GM10248 (cell line): ENCODE measurements at regions not wholly inside any gene's neighbourhood (a gene's known extent, or its start where the extent isn't known, plus 50 kb on each side); places are given as distances from the start of the nearest gene placed in this dataset.

Experiments used
- CTCF ChIA-PET: fragments of 300-600 bp; sonication (Branson Sonifier 250); formaldehyde crosslinking; extraction: SDS; loops from one replicate; lab custom pipeline; 2021; ENCODE audit warnings: antibody characterized with exemption; lab: Yijun Ruan, JAX
- POLR2A ChIA-PET: fragments of 350-650 bp; sonication (Branson Sonifier 250); formaldehyde crosslinking; extraction: SDS; loops from one replicate; lab custom pipeline; 2020; ENCODE audit warnings: antibody characterized with exemption; lab: Yijun Ruan, JAX
- DNase-seq: peaks from one replicate; pipeline ENCODE4 v3.0.0; 2012; ENCODE audit errors: extremely low spot score
- TF ChIP-seq, protein P1 (sequence below): IDR thresholded peaks from 2 replicates; pipeline ENCODE4 v1.5.1; 2012; ENCODE audit warnings: mild to moderate bottlenecking, low read depth; ENCODE audit errors: extremely low read depth, missing control alignments, control extremely low read depth

DNA sequence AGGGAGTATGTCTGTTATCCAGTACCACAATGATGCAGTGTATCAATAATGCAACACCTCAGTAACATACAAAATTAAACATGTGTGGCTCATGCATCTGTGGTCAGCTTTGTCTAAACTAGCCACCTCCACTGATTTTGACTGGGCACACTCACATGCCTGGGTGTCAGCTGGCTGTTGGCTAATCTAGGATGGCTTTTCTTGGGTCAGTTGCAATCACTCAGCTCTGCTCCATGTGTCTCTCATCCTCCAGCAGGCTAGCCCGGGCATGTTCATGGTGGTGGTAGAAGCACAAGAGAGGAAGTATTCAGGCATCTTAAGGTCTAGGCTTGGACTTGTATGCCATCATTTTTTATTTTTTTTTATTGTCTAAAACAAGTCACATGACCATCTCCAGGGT is 59.3 kb upstream of the JAG1 start:
- no peak for DNase-seq
- ChIA-PET CTCF (interaction anchor here (1.5 kb wide), 2 partner anchors 36 to 49 kb away, joined by 3 to 4 read pairs; no protein-coding TSS in a partner anchor), POLR2A (no interaction called here)
- TF ChIP-seq, protein P1, sequence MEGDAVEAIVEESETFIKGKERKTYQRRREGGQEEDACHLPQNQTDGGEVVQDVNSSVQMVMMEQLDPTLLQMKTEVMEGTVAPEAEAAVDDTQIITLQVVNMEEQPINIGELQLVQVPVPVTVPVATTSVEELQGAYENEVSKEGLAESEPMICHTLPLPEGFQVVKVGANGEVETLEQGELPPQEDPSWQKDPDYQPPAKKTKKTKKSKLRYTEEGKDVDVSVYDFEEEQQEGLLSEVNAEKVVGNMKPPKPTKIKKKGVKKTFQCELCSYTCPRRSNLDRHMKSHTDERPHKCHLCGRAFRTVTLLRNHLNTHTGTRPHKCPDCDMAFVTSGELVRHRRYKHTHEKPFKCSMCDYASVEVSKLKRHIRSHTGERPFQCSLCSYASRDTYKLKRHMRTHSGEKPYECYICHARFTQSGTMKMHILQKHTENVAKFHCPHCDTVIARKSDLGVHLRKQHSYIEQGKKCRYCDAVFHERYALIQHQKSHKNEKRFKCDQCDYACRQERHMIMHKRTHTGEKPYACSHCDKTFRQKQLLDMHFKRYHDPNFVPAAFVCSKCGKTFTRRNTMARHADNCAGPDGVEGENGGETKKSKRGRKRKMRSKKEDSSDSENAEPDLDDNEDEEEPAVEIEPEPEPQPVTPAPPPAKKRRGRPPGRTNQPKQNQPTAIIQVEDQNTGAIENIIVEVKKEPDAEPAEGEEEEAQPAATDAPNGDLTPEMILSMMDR = no peak

DNA sequence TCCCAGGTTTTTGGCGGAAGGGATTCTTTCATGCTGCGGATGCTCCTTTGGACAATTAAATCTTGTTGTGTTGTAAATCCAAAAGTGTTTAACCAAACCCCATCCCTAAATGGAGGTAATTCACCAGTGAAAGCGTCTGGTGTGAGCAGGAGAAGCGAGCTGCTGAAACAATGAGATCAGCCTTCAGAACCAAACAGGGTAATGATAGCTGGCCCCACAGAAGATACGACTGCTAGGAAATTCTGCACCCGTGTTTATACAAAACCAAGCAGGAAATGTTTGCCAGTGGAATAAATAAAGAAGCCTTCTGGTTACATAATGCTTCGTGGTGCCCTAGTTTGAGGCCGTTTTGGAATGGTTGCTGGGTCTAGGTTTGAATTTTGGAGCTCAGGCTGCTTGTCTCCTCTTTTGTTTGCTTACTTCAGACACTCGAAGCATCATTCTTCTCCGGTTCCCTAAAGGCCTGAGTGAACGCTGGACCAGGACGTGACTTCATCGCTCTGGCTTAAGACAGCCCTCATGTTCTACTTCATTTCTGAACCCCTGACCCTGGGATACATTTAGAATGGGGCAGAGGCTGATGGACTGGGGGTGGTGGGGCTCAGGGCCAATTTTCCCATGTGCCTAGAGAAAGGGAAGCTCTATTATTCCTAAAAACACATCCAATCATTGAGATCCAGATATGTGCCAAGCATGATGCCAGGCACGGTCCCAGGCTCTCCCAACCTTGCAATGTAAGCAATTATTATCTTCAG is 61.6 kb upstream of the JAG1 start:
- POLR2A ChIA-PET = no interaction called here
- no peak for DNase-seq
- CTCF ChIA-PET = interaction anchor here (1.3 to 1.9 kb wide), 2 partner anchors 9 to 42 kb away, joined by 4 to 6 read pairs; no protein-coding TSS in a partner anchor
- TF ChIP-seq, protein P1 = no peak

DNA sequence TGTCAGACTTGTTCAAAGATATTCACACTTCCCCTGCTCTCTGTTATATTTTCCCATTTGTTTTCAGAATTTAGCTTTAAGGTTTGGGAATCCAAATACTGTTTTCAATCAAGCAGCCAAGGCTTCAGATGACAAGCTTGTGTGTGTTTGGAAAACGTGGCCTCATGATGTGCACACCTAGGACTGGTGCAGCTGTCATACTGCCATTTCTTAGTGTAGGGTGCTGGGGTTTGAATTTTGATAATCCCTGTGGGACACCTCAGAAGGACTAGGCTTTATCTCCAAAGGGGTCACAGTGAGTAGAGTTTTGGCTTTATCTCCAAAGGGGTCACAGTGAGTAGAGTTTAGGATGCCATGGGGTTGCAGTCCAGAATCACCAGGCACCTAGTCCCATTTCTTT is 65.3 kb upstream of the JAG1 start:
- POLR2A ChIA-PET = no interaction called here
- CTCF ChIA-PET = interaction anchor here (0.9 to 1.7 kb wide), 4 partner anchors 10 to 61 kb away, joined by 3 to 5 read pairs (median 4); no protein-coding TSS in a partner anchor

DNA sequence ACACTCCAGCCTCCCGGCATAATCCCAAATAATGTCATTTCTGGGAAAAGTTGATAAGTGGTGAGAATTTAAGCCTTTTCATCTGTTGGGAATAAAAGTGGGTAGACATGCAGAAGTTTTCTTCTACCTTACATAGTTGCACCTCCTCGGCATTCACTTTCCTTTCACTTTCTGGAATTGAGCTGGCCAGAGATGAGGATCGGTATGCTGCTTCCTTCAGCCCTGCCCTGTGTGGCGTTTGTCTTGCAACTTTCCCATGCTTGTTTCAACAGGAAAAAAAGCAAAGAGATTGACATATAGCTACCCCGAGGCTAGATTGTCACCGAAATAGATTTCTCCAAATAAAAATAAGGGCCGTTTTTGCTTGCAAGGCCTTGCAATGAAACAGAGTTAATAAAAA is 65.8 kb upstream of the JAG1 start:
- ChIA-PET CTCF (interaction anchor here (0.7 to 1.7 kb wide), 8 partner anchors 11 to 61 kb away, joined by 3 to 5 read pairs (median 3); no protein-coding TSS in a partner anchor), POLR2A (no interaction called here)
- TF ChIP-seq, protein P1 = no peak
- DNase-seq = no peak

More for the DNA sequence above, 65.3 kb upstream of the JAG1 start:
- no peak for DNase-seq
- TF ChIP-seq, protein P1 = no peak

DNA sequence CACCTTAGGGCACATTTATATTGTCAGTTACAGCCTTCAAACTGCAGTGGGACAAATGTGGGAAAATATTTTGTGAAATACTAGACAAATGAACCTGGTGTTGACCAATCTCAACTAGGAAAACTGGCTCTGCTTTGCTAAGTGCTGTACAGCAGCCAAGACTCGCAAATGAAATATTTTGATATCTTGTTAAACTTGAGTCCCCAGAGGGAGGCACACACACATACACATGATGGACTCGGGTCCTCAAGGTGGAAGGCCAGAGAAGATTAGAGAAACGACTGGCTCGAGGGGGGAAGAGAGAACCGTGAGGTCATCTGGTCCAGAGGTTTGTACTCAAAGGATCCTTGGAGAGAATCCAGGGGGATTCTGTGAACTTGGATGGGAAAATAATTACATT is 67.3 kb upstream of the JAG1 start:
- DNase-seq = no peak
- TF ChIP-seq, protein P1 = no peak
- ChIA-PET POLR2A (no interaction called here), CTCF (interaction anchor here (1.0 to 1.5 kb wide), 3 partner anchors 15 to 28 kb away, joined by 3 to 4 read pairs (median 4); no protein-coding TSS in a partner anchor)

DNA sequence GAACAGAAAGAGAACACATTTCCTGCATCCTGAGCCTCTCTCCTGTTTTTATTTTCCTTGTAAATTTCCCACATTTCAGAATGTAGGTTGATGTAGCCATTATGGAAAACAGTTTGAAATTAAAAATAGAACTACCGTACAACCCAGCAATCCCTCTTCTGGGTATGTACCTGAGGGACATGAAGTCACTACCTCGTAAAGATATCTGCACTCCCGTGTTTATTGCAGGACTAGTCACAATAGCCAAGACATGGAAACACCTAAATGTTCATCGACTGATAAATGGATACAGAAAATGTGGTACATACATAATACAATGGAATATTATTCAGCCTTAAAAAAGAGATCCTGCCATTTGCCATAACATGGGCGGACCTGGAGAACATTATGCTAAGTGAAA is 72.0 kb upstream of the JAG1 start:
- DNase-seq = no peak
- ChIA-PET CTCF (interaction anchor here (1.9 kb wide), 1 partner anchor 11 kb away, joined by 6 read pairs; no protein-coding TSS in a partner anchor), POLR2A (no interaction called here)
- TF ChIP-seq, protein P1 = no peak
